GM12878 (cell line): ENCODE measurements at regions not wholly inside any gene's neighbourhood (a gene's known extent, or its start where the extent isn't known, plus 50 kb on each side); places are given as distances from the start of the nearest gene placed in this dataset.

ENCODE experiments used
- ATAC-seq: fragments of 200-7000 bp; cut with Tn5 transposase; 3 replicates; pipeline ENCODE4 v1.9.1; 2020; ENCODE audit warnings: mild to moderate bottlenecking, moderate library complexity
- BruUV-seq: library from RNA; stranded (reverse); fragments of 400-500 nt; replicated peaks from 2 replicates; lab custom pipeline; 2021; lab: Mats Ljungman, UMichigan
- CTCF ChIA-PET: fragments of 300-600 bp; sonication (Branson Sonifier 250); formaldehyde crosslinking; extraction: SDS; loops from one replicate; lab custom pipeline; 2021; ENCODE audit warnings: inconsistent platforms; lab: Yijun Ruan, JAX
- POLR2A ChIA-PET: fragments of 350-600 bp; formaldehyde crosslinking; extraction: SDS; loops from one replicate; lab custom pipeline; 2021; ENCODE audit warnings: inconsistent platforms; lab: Charles Lee
- RAD21 ChIA-PET: fragments of 300-600 bp; sonication (Branson Sonifier 250); formaldehyde crosslinking; loops from one replicate; lab custom pipeline; 2023; ENCODE audit warnings: antibody characterized with exemption; ENCODE audit not compliant: unreplicated experiment; lab: Charles Lee
- SMC1A ChIA-PET: fragments of 300-600 bp; sonication (Branson Sonifier 250); formaldehyde crosslinking; loops from one replicate; lab custom pipeline; 2023; ENCODE audit not compliant: unreplicated experiment, uncharacterized antibody; lab: Charles Lee
- DNase-seq: peaks from one replicate; pipeline ENCODE4 v3.0.0-alpha.2; 2011; ENCODE audit warnings: low read depth, low spot score
- FAIRE-seq: peaks from 3 replicates; lab custom pipeline; 2011; peaks lifted over from hg19 to GRCh38; lab: Jason Lieb, UNC
- H2AFZ ChIP-seq: 2 replicates; pipeline ENCODE4 v1.6.0; 2011; ENCODE audit warnings: low read depth, low read length, control low read depth; ENCODE audit not compliant: control insufficient read depth
- H3K27ac ChIP-seq: 2 replicates; pipeline ENCODE4 v1.5.1; 2011; ENCODE audit warnings: control low read depth; ENCODE audit not compliant: control insufficient read depth, insufficient read depth
- H3K27me3 ChIP-seq, 2 experiments: replicated peaks in 1 of 2; 2 replicates each; pipeline versions ENCODE4 v1.6.0 to v1.6.1; 2011; ENCODE audit warnings: low read length in 1 of 2; ENCODE audit not compliant: control insufficient read depth in 2 of 2, insufficient read depth in 2 of 2
- H3K36me3 ChIP-seq, 2 experiments: 2 replicates each; pipeline ENCODE4 v1.5.1; 2011; ENCODE audit warnings: low read length in 1 of 2; ENCODE audit not compliant: control insufficient read depth in 2 of 2, insufficient read depth in 2 of 2
- H3K4me1 ChIP-seq: 2 replicates; pipeline ENCODE4 v1.6.1; 2011; ENCODE audit warnings: mild to moderate bottlenecking, low read length, moderate library complexity, mixed read lengths; ENCODE audit not compliant: control insufficient read depth, insufficient read depth
- H3K4me2 ChIP-seq: 2 replicates; pipeline ENCODE4 v1.6.0; 2011; ENCODE audit warnings: control low read depth; ENCODE audit not compliant: control insufficient read depth, insufficient read depth
- H3K4me3 ChIP-seq: fragments of 200-600 bp; sonication (generic); 2 replicates; pipeline ENCODE4 v1.5.1; 2016
- H3K79me2 ChIP-seq: 2 replicates; pipeline ENCODE4 v1.6.0; 2011; ENCODE audit warnings: low read length; ENCODE audit not compliant: control insufficient read depth, insufficient read depth
- H3K9ac ChIP-seq: 2 replicates; pipeline ENCODE4 v1.8.0; 2011; ENCODE audit warnings: low read length, control low read depth, mixed read lengths; ENCODE audit not compliant: control insufficient read depth, insufficient read depth
- H3K9me3 ChIP-seq: replicated peaks from 3 replicates; pipeline ENCODE4 v1.5.1; 2011; ENCODE audit warnings: mild to moderate bottlenecking, low read length; ENCODE audit not compliant: control insufficient read depth, insufficient read depth
- H4K20me1 ChIP-seq: 2 replicates; pipeline ENCODE4 v1.6.0; 2011; ENCODE audit not compliant: control insufficient read depth, insufficient read depth
- CEBPB ChIP-seq, 2 experiments: fragments of 150-350 bp in 1 of 2; IDR thresholded peaks; 2 replicates each; pipeline ENCODE4 v1.6.1; 2012 to 2014; ENCODE audit warnings: low read depth in 2 of 2, low read length in 2 of 2, borderline replicate concordance in 1 of 2, inconsistent platforms in 1 of 2
- DPF2 ChIP-seq: fragments of 450-650 bp; IDR thresholded peaks from 2 replicates; pipeline ENCODE4 v1.6.1; 2017; ENCODE audit warnings: mild to moderate bottlenecking
- HDAC6 ChIP-seq: fragments of 200-600 bp; sonication (generic); IDR thresholded peaks from one replicate; pipeline ENCODE4 v1.8.0; 2017; ENCODE audit warnings: antibody characterized with exemption; ENCODE audit not compliant: unreplicated experiment
- MEF2A ChIP-seq: IDR thresholded peaks from 2 replicates; pipeline ENCODE4 v1.6.1; 2011; ENCODE audit warnings: low read depth, mild to moderate bottlenecking, low read length, moderate library complexity; ENCODE audit not compliant: insufficient read depth
- NR2C2 ChIP-seq: IDR thresholded peaks from 2 replicates; pipeline ENCODE4 v1.6.1; 2011; ENCODE audit warnings: borderline replicate concordance, low read depth; ENCODE audit not compliant: control insufficient read depth, insufficient read length
- NR2F1 ChIP-seq: fragments of 450-650 bp; conservative IDR thresholded peaks from 2 replicates; pipeline ENCODE4 v1.6.1; 2017; ENCODE audit warnings: mild to moderate bottlenecking
- SMAD5 ChIP-seq: IDR thresholded peaks from 2 replicates; pipeline ENCODE4 v1.6.1; 2016; ENCODE audit warnings: antibody characterized with exemption, low read depth
- STAT3 ChIP-seq: IDR thresholded peaks from 2 replicates; pipeline ENCODE4 v1.6.1; 2011; ENCODE audit warnings: low read depth, low read length, improper control_type of control experiment
- SUPT20H ChIP-seq: IDR thresholded peaks from 2 replicates; pipeline ENCODE4 v1.6.1; 2011; ENCODE audit warnings: low read depth, mild to moderate bottlenecking, low read length, moderate library complexity, borderline replicate concordance; ENCODE audit not compliant: control insufficient read depth
- TARDBP ChIP-seq: IDR thresholded peaks from 2 replicates; pipeline ENCODE4 v1.6.1; 2016; ENCODE audit warnings: borderline replicate concordance
- ZNF217 ChIP-seq: fragments of 450-650 bp; IDR thresholded peaks from 2 replicates; pipeline ENCODE4 v1.6.1; 2017; ENCODE audit warnings: antibody characterized with exemption, mild to moderate bottlenecking
- WGBS: methylation state at CpG from one replicate; pipeline ENCODE4 v1.1.6; 2016; ENCODE audit warnings: low lambda C conversion rate; ENCODE audit not compliant: insufficient replicate concordance, insufficient coverage; ENCODE audit errors: missing lambda C conversion rate; 5-methylcytosine and 5-hydroxymethylcytosine counted together
- in situ Hi-C: fragments of 300-500 bp; cut with MboI; formaldehyde crosslinking; loops from 9 replicates; pipeline ENCODE4 v1.14.3; 2018; ENCODE audit warnings: mixed read lengths
- intact Hi-C: fragments of 100-400 bp; cut with micrococcal nuclease; formaldehyde crosslinking; loops from one replicate; pipeline ENCODE4 v1.14.2; 2022; ENCODE audit not compliant: unreplicated experiment
- TF ChIP-seq, protein P1 (sequence below): IDR thresholded peaks from 2 replicates; pipeline ENCODE4 v1.6.1; 2012; ENCODE audit warnings: improper control_type of control experiment, low read depth, low read length; ENCODE audit not compliant: insufficient replicate concordance
- TF ChIP-seq, protein P2 (sequence below): IDR thresholded peaks from 2 replicates; pipeline ENCODE4 v1.6.1; 2011; ENCODE audit warnings: borderline replicate concordance, low read depth, mild to moderate bottlenecking, moderate library complexity, mixed read lengths, low read length; ENCODE audit not compliant: insufficient read depth; ENCODE audit errors: extremely low read length

DNA sequence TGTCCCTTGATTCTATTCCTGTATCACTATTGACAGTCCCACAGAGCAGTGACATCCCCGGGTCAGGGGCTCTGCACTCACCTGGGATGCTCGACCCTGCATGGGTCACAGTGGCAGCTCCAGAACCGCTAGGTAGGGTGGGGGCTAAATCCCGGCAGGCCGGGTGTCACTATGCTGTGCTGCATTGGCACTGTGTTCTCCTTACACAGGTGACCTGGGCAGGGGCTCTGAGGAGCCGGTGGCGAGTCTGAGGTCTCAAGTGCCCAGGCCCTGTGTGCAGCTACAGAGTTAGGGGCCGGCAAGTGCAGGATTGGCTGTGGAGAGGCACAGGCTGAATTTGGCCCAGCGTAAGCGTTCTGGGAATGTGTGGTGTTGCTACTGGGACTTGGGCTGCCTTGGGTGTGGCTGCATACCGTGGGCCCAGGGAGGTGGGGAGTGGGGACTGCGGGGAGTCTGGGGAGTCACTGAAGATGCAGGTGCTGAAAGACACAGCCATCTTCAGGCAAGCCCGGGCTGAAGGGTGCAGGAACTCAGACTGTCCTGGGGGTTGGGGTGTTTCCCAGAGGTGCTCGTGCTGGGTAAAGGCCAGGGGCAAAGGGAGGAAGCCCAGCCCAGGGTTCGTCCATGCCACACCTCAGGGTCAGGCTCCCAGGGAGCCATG lies 102.6 kb upstream of the PRR20G start:
- 10% methylated on average over 14 of the region's 15 CpGs for WGBS
- H3K79me2 ChIP-seq: no peaks in the 10 kb centered on the region
- POLR2A ChIA-PET: no interaction called here
- CTCF ChIA-PET: no interaction called here
- H3K36me3 ChIP-seq: no peaks in the 10 kb centered on the region
- intact Hi-C loops (no loop called here), in situ Hi-C loops (no loop called here)
- RAD21 ChIA-PET: no interaction called here
- no peak for DNase-seq
- H2AFZ ChIP-seq: no peak overlapping the region
- SMC1A ChIA-PET: no interaction called here
- no peak overlapping the region for H3K4me3 ChIP-seq
- peaks cover 0 to 2% of the 10 kb centered on the region in 2 experiments; a peak in 2 of 4 replicates for H3K27me3 ChIP-seq
- no peak for FAIRE-seq
- H3K4me2 ChIP-seq: no peak overlapping the region
- H4K20me1 ChIP-seq: no peaks in the 10 kb centered on the region
- no peak for ATAC-seq
- no peak overlapping the region for H3K27ac ChIP-seq
- H3K9ac ChIP-seq: no peak overlapping the region
- no peaks in the 10 kb centered on the region for H3K9me3 ChIP-seq
- no TSS peak for BruUV-seq
- H3K4me1 ChIP-seq: no peaks in the 10 kb centered on the region
- TF ChIP-seq SUPT20H (no peak), SMAD5 (no peak), MEF2A (no peak), HDAC6 (no peak), STAT3 (no peak), NR2C2 (no peak), TARDBP (no peak), ZNF217 (no peak), DPF2 (no peak), NR2F1 (no peak), CEBPB (IDR thresholded peaks at IDR 0.05; ENCODE audit: borderline replicate concordance in 1 of 2, low read depth in 2 of 2, low read length in 2 of 2) (no peak)
- TF ChIP-seq, protein P1, sequence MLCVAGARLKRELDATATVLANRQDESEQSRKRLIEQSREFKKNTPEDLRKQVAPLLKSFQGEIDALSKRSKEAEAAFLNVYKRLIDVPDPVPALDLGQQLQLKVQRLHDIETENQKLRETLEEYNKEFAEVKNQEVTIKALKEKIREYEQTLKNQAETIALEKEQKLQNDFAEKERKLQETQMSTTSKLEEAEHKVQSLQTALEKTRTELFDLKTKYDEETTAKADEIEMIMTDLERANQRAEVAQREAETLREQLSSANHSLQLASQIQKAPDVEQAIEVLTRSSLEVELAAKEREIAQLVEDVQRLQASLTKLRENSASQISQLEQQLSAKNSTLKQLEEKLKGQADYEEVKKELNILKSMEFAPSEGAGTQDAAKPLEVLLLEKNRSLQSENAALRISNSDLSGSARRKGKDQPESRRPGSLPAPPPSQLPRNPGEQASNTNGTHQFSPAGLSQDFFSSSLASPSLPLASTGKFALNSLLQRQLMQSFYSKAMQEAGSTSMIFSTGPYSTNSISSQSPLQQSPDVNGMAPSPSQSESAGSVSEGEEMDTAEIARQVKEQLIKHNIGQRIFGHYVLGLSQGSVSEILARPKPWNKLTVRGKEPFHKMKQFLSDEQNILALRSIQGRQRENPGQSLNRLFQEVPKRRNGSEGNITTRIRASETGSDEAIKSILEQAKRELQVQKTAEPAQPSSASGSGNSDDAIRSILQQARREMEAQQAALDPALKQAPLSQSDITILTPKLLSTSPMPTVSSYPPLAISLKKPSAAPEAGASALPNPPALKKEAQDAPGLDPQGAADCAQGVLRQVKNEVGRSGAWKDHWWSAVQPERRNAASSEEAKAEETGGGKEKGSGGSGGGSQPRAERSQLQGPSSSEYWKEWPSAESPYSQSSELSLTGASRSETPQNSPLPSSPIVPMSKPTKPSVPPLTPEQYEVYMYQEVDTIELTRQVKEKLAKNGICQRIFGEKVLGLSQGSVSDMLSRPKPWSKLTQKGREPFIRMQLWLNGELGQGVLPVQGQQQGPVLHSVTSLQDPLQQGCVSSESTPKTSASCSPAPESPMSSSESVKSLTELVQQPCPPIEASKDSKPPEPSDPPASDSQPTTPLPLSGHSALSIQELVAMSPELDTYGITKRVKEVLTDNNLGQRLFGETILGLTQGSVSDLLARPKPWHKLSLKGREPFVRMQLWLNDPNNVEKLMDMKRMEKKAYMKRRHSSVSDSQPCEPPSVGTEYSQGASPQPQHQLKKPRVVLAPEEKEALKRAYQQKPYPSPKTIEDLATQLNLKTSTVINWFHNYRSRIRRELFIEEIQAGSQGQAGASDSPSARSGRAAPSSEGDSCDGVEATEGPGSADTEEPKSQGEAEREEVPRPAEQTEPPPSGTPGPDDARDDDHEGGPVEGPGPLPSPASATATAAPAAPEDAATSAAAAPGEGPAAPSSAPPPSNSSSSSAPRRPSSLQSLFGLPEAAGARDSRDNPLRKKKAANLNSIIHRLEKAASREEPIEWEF: no peak
- TF ChIP-seq, protein P2, sequence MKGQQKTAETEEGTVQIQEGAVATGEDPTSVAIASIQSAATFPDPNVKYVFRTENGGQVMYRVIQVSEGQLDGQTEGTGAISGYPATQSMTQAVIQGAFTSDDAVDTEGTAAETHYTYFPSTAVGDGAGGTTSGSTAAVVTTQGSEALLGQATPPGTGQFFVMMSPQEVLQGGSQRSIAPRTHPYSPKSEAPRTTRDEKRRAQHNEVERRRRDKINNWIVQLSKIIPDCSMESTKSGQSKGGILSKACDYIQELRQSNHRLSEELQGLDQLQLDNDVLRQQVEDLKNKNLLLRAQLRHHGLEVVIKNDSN: no peak
